GM13977 (cell line): ENCODE measurements at regions not wholly inside any gene's neighbourhood (a gene's known extent, or its start where the extent isn't known, plus 50 kb on each side); places are given as distances from the start of the nearest gene placed in this dataset.

Experiments used
- DNase-seq: peaks from one replicate; pipeline ENCODE4 v3.0.0; 2012; ENCODE audit warnings: low spot score
- CTCF ChIP-seq: IDR thresholded peaks from 2 replicates; pipeline ENCODE4 v1.5.1; 2012; ENCODE audit warnings: mild to moderate bottlenecking, control low read depth; ENCODE audit not compliant: insufficient read depth; ENCODE audit errors: extremely low read depth, missing control alignments
- in situ Hi-C: fragments of 300-500 bp; cut with MboI; formaldehyde crosslinking; loops from one replicate; pipeline ENCODE4 v1.12.0; 2022; ENCODE audit warnings: low sequenced_read_pairs, low pct_unique_long_range_greater_than_20kb, mixed read lengths, inconsistent platforms; ENCODE audit not compliant: unreplicated experiment

- in situ Hi-C loops: loop anchor here (25.0 kb wide), 1 partner anchor 962 kb away; no protein-coding TSS in a partner anchor
- no peak for TF ChIP-seq CTCF
- no peak for DNase-seq
These were observed 386.8 kb downstream of the ANKRD50 start for GRCh38 chr4:124325690-124326089.

- DNase-seq: no peak
- in situ Hi-C loops: loop anchor here (25.0 kb wide), 1 partner anchor 958 kb away; no protein-coding TSS in a partner anchor
- TF ChIP-seq CTCF: no peak
These were observed 383.4 kb downstream of the ANKRD50 start for GRCh38 chr4:124329134-124329533.

- in situ Hi-C loops: loop anchor here (25.0 kb wide), 1 partner anchor 957 kb away; no protein-coding TSS in a partner anchor
- TF ChIP-seq CTCF: no peak
- DNase-seq: no peak
These were observed 382.5 kb downstream of the ANKRD50 start for GRCh38 chr4:124330045-124330444.

- in situ Hi-C loops: loop anchor here (25.0 kb wide), 1 partner anchor 956 kb away; no protein-coding TSS in a partner anchor
- DNase-seq: no peak
- no peak for TF ChIP-seq CTCF
These were observed 380.8 kb downstream of the ANKRD50 start for GRCh38 chr4:124331781-124332180.

GRCh38 chr4:124333466-124333865 is 379.1 kb downstream of the ANKRD50 start:
- TF ChIP-seq CTCF: no peak
- in situ Hi-C loops: loop anchor here (25.0 kb wide), 1 partner anchor 954 kb away; no protein-coding TSS in a partner anchor
- DNase-seq: no peak

GRCh38 chr4:124334119-124334518 is 378.4 kb downstream of the ANKRD50 start:
- DNase-seq: no peak
- in situ Hi-C loops: loop anchor here (25.0 kb wide), 1 partner anchor 953 kb away; no protein-coding TSS in a partner anchor

More at GRCh38 chr4:124334119-124334518, 378.4 kb downstream of the ANKRD50 start:
- peak; percentile 42 for TF ChIP-seq CTCF
